GM12865 (cell line): ENCODE measurements at regions not wholly inside any gene's neighbourhood (a gene's known extent, or its start where the extent isn't known, plus 50 kb on each side); places are given as distances from the start of the nearest gene placed in this dataset.

Experiments used
- DNase-seq: peaks from one replicate; pipeline ENCODE4 v3.0.0; 2010; ENCODE audit warnings: low read depth
- H3K4me3 ChIP-seq: 2 replicates; pipeline ENCODE4 v1.5.1; 2011; ENCODE audit warnings: mild to moderate bottlenecking, low read depth, low read length, control low read depth
- TF ChIP-seq, protein P1 (sequence below): IDR thresholded peaks from 2 replicates; pipeline ENCODE4 v1.5.1; 2011; ENCODE audit warnings: low read length, control low read depth, low read depth, inconsistent platforms; ENCODE audit not compliant: insufficient read depth; ENCODE audit errors: missing control alignments

DNA sequence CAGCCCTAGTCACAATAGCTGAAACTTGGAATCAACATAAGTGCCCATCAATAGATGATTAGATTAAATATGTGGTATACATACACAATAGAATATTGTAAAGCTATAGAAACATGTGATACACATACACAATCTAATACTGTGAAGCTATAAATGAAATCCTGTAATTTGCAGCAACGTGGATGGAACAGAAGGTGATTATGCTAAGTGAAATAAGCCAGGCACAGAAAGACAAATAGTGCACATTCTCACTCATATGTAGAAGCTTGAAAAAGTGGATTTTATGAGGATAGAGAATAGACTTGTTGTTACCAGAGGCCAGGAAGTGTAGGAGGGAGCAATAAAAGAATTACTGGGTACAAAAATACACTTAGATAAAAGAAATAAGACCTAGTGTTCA is 181.5 kb upstream of the TYRP1 start:
- no peak for DNase-seq
- TF ChIP-seq, protein P1, sequence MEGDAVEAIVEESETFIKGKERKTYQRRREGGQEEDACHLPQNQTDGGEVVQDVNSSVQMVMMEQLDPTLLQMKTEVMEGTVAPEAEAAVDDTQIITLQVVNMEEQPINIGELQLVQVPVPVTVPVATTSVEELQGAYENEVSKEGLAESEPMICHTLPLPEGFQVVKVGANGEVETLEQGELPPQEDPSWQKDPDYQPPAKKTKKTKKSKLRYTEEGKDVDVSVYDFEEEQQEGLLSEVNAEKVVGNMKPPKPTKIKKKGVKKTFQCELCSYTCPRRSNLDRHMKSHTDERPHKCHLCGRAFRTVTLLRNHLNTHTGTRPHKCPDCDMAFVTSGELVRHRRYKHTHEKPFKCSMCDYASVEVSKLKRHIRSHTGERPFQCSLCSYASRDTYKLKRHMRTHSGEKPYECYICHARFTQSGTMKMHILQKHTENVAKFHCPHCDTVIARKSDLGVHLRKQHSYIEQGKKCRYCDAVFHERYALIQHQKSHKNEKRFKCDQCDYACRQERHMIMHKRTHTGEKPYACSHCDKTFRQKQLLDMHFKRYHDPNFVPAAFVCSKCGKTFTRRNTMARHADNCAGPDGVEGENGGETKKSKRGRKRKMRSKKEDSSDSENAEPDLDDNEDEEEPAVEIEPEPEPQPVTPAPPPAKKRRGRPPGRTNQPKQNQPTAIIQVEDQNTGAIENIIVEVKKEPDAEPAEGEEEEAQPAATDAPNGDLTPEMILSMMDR, result no peak
- no peak overlapping the region for H3K4me3 ChIP-seq

- TF ChIP-seq, protein P1, result no peak
- DNase-seq, result no peak
Observed at GRCh38 chr9:12516031-12516430, 177.2 kb upstream of the TYRP1 start.

DNA sequence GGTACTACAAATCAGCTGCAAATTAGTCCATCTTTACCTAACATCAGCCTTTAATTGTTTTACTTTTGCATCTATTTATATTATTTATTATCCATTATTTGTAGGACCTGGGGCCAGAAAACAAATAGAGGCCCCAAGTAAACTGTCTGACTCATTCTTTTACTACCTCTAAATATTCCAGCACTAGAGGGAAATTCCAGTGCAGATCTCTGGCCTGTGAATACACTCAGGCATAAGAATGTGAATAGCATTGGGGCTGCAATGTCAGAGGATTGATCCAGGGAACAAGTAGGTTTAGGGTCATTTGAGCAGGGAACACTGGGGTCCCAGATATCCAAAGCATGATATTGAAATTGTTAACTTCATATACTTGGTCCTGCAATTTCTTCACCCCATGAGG is 176.6 kb upstream of the TYRP1 start:
- TF ChIP-seq, protein P1, result no peak
- no peak overlapping the region for H3K4me3 ChIP-seq
- DNase-seq, result no peak

More at GRCh38 chr9:12516031-12516430, 177.2 kb upstream of the TYRP1 start:
- H3K4me3 ChIP-seq, result no peak overlapping the region

GRCh38 chr9:12538842-12539579 is 154.2 kb upstream of the TYRP1 start:
- DNase-seq, result no peak
- TF ChIP-seq, protein P1, result no peak
- H3K4me3 ChIP-seq, result no peak overlapping the region

DNA sequence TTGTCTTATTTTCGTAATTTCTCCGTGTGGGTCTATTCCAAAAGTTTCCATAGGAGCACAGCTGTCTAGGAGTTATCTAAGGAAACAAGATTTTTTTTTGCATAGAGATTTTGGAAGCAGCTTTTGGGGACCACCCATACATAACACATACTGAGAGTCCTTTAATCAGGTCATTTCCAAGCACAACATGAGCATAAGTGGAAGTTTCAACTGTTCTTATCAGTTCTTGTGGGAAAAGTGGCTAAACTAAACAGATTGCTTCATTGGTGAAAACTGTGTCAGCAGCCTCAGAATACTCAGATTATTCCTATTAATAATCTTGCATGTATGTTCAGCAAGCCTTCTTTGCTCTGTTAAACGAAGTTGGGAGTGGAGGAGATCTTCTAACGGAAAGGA is 153.6 kb upstream of the TYRP1 start:
- TF ChIP-seq, protein P1, result no peak
- no peak overlapping the region for H3K4me3 ChIP-seq
- no peak for DNase-seq

GRCh38 chr9:12544700-12545099 is 148.5 kb upstream of the TYRP1 start:
- no peak overlapping the region for H3K4me3 ChIP-seq
- TF ChIP-seq, protein P1, result no peak
- no peak for DNase-seq

DNA sequence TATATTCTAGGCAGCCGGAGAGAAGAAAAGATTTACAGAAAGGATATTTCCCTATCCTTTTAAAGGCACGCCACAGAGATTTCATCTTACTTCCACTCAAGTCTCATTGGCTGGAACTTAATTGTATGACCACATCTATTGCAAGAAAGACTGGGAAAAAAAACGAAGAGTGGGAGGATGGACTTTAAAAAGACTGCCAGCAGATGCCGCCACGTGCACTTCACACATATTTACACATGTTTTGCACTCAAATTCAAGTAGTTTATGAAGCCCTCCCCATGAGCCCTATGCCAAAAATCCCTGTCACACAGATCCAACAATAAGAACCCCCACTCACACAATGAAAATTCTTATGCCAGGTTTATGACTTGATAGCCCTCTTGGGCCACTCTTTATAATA is 138.5 kb upstream of the TYRP1 start:
- no peak overlapping the region for H3K4me3 ChIP-seq
- TF ChIP-seq, protein P1, result no peak
- no peak for DNase-seq
